ENCODE measurements at regions not wholly inside any gene's neighbourhood (a gene's known extent, or its start where the extent isn't known, plus 50 kb on each side); places are given as distances from the start of the nearest gene placed in this dataset.

DNA sequence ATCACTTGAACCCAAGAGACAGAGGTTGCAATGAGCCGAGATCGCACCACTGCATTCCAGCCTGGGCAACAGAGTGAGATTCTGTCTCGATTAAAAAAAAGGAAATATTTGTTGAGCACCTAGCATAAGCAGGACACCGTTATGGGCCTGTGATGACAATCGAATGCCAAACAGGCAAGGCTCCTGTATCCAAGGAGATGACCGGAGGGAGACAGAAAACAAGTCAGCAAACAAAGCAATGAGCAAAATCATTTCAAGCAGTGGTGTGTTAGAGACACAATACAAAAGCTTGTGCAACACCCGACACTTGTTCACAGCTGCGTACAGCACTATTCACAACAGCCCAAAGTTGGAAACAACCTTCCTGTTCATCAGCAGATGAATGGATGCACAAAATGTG is 87.1 kb upstream of the CPEB4 start:
- TF ChIP-seq ZFX (IDR thresholded peaks at IDR 0.05; ENCODE audit: borderline replicate concordance): no peak
- TF ChIP-seq, protein P1, sequence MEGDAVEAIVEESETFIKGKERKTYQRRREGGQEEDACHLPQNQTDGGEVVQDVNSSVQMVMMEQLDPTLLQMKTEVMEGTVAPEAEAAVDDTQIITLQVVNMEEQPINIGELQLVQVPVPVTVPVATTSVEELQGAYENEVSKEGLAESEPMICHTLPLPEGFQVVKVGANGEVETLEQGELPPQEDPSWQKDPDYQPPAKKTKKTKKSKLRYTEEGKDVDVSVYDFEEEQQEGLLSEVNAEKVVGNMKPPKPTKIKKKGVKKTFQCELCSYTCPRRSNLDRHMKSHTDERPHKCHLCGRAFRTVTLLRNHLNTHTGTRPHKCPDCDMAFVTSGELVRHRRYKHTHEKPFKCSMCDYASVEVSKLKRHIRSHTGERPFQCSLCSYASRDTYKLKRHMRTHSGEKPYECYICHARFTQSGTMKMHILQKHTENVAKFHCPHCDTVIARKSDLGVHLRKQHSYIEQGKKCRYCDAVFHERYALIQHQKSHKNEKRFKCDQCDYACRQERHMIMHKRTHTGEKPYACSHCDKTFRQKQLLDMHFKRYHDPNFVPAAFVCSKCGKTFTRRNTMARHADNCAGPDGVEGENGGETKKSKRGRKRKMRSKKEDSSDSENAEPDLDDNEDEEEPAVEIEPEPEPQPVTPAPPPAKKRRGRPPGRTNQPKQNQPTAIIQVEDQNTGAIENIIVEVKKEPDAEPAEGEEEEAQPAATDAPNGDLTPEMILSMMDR (IDR thresholded peaks at IDR 0.05): no peak
